ENCODE measurements at regions not wholly inside any gene's neighbourhood (a gene's known extent, or its start where the extent isn't known, plus 50 kb on each side); places are given as distances from the start of the nearest gene placed in this dataset.
"Not testable (repeated sequence)": the region's sequence is repeated elsewhere in the genome, so short reads cannot be mapped to it uniquely, and the experiment has no call there.

- CTCF ChIA-PET (ENCODE audit: unreplicated experiment), result no interaction called here
- BruUV-seq (replicated peaks), result no TSS peak
Observed at GRCh38 chr16:22711847-22712246, 102.1 kb upstream of the HS3ST2 start.

GRCh38 chr16:22712471-22712870 is 101.5 kb upstream of the HS3ST2 start:
- POLR2A ChIA-PET, result no interaction called here
- BruUV-seq (replicated peaks), result no TSS peak
- Histone ChIP-seq H3K9me3 (ENCODE audit: low read length) (0 out of 2 replicates have a peak, but pooled peaks cover 10% of the 10 kb centered on the region), H3K27ac (ENCODE audit: low read depth, low read length, poor library complexity, severe bottlenecking) (no peak overlapping the region), H3K4me3 (ENCODE audit: low read depth, low read length, poor library complexity, severe bottlenecking) (no peak overlapping the region), H3K4me2 (ENCODE audit: low read length) (no peak overlapping the region), H2AFZ (ENCODE audit: low read length) (no peak overlapping the region), H3K79me2 (ENCODE audit: insufficient read depth, low read depth, low read length) (no peaks in the 10 kb centered on the region), H4K20me1 (ENCODE audit: insufficient read depth, low read length) (no peaks in the 10 kb centered on the region), H3K36me3 (ENCODE audit: insufficient read depth, low read length) (no peaks in the 10 kb centered on the region), H3K4me1 (ENCODE audit: insufficient read depth, low read length, poor library complexity, severe bottlenecking) (no peaks in the 10 kb centered on the region), H3K9me2 (ENCODE audit: insufficient read depth, low read length) (no peaks in the 10 kb centered on the region)
- DNase-seq (ENCODE audit: low spot score), result no peak
- CTCF ChIA-PET (ENCODE audit: unreplicated experiment), result no interaction called here
- TF ChIP-seq EZH2phosphoT487 (IDR thresholded peaks at IDR 0.05; ENCODE audit: borderline replicate concordance, low read depth, low read length), result no peak
- no peak for TF ChIP-seq CTCF (conservative IDR thresholded peaks at IDR 0.05; ENCODE audit: low read length)
- intact Hi-C loops (cut with micrococcal nuclease; ENCODE audit: unreplicated experiment), result no loop called here

More at GRCh38 chr16:22711847-22712246, 102.1 kb upstream of the HS3ST2 start:
- Histone ChIP-seq H3K4me3 (ENCODE audit: low read depth, low read length, poor library complexity, severe bottlenecking) (no peak overlapping the region), H4K20me1 (ENCODE audit: insufficient read depth, low read length) (no peaks in the 10 kb centered on the region), H2AFZ (ENCODE audit: low read length) (no peak overlapping the region), H3K79me2 (ENCODE audit: insufficient read depth, low read depth, low read length) (no peaks in the 10 kb centered on the region), H3K4me2 (ENCODE audit: low read length) (no peak overlapping the region), H3K9me2 (ENCODE audit: insufficient read depth, low read length) (no peaks in the 10 kb centered on the region), H3K4me1 (ENCODE audit: insufficient read depth, low read length, poor library complexity, severe bottlenecking) (no peaks in the 10 kb centered on the region), H3K9me3 (ENCODE audit: low read length) (0 out of 2 replicates have a peak, but pooled peaks cover 10% of the 10 kb centered on the region), H3K36me3 (ENCODE audit: insufficient read depth, low read length) (no peaks in the 10 kb centered on the region), H3K27ac (ENCODE audit: low read depth, low read length, poor library complexity, severe bottlenecking) (no peak overlapping the region)
- POLR2A ChIA-PET, result no interaction called here
- DNase-seq (ENCODE audit: low spot score), result no peak
- intact Hi-C loops (cut with micrococcal nuclease; ENCODE audit: unreplicated experiment), result no loop called here
- TF ChIP-seq EZH2phosphoT487 (IDR thresholded peaks at IDR 0.05; ENCODE audit: borderline replicate concordance, low read depth, low read length) (no peak), CTCF (conservative IDR thresholded peaks at IDR 0.05; ENCODE audit: low read length) (no peak)

- BruUV-seq (replicated peaks); H3K27ac ChIP-seq (ENCODE audit: low read depth, low read length, poor library complexity, severe bottlenecking); H3K4me3 ChIP-seq (ENCODE audit: low read depth, low read length, poor library complexity, severe bottlenecking); intact Hi-C loops (cut with micrococcal nuclease; ENCODE audit: unreplicated experiment); H2AFZ ChIP-seq (ENCODE audit: low read length); H3K79me2 ChIP-seq (ENCODE audit: insufficient read depth, low read depth, low read length); POLR2A ChIA-PET; H4K20me1 ChIP-seq (ENCODE audit: insufficient read depth, low read length); H3K9me3 ChIP-seq (ENCODE audit: low read length); H3K36me3 ChIP-seq (ENCODE audit: insufficient read depth, low read length); DNase-seq (ENCODE audit: low spot score); H3K4me1 ChIP-seq (ENCODE audit: insufficient read depth, low read length, poor library complexity, severe bottlenecking); H3K9me2 ChIP-seq (ENCODE audit: insufficient read depth, low read length); H3K4me2 ChIP-seq (ENCODE audit: low read length); CTCF ChIA-PET (ENCODE audit: unreplicated experiment): not testable (repeated sequence)
Observed at GRCh38 chr16:22718598-22718997, 95.4 kb upstream of the HS3ST2 start.

Data from OCI-LY7 (cell line).